A549 (cell line): ENCODE measurements at regions not wholly inside any gene's neighbourhood (a gene's known extent, or its start where the extent isn't known, plus 50 kb on each side); places are given as distances from the start of the nearest gene placed in this dataset.

Source experiments
- ESRRA ChIP-seq: fragments of 150-350 bp; IDR thresholded peaks from 2 replicates; pipeline ENCODE4 v1.6.1; 2014; ENCODE audit warnings: mild to moderate bottlenecking, low read length, borderline replicate concordance
- KDM1A ChIP-seq: fragments of 200-600 bp; sonication (generic); IDR thresholded peaks from 2 replicates; pipeline ENCODE4 v1.6.1; 2016; ENCODE audit warnings: low read depth, mild to moderate bottlenecking
- MAFK ChIP-seq: fragments of 450-650 bp; IDR thresholded peaks from 2 replicates; pipeline ENCODE4 v1.6.1; 2014; ENCODE audit not compliant: partially characterized antibody
- MYC ChIP-seq: IDR thresholded peaks from 2 replicates; pipeline ENCODE4 v1.6.1; 2012; ENCODE audit warnings: mild to moderate bottlenecking, inconsistent platforms, low read length, improper control_type of control experiment, borderline replicate concordance
- NFE2L2 ChIP-seq: fragments of 150-350 bp; conservative IDR thresholded peaks from 2 replicates; pipeline ENCODE4 v1.6.1; 2014; ENCODE audit warnings: low read length
- POLR2A ChIP-seq: IDR thresholded peaks from 2 replicates; pipeline ENCODE4 v1.6.1; 2012; ENCODE audit warnings: mild to moderate bottlenecking, low read length
- RAD21 ChIP-seq, 2 experiments: fragments of >200 bp in 1 of 2; sonication (Bioruptor Twin) in 1 of 2; formaldehyde crosslinking in 1 of 2; IDR thresholded peaks in 1 of 2; conservative IDR thresholded peaks in 1 of 2; 2 replicates in 1 of 2; 3 replicates in 1 of 2; pipeline ENCODE4 v1.6.1; 2012 to 2018; ENCODE audit warnings: inconsistent platforms in 1 of 2
- REST ChIP-seq: fragments of 200-600 bp; sonication (generic); IDR thresholded peaks from 2 replicates; pipeline ENCODE4 v1.6.1; 2016; ENCODE audit warnings: antibody characterized with exemption, mild to moderate bottlenecking, moderate library complexity
- SMC3 ChIP-seq: fragments of >200 bp; sonication (Bioruptor Twin); formaldehyde crosslinking; IDR thresholded peaks from 3 replicates; pipeline ENCODE4 v1.6.1; 2018; ENCODE audit warnings: inconsistent platforms
- TF ChIP-seq, protein P1 (sequence below): fragments of >200 bp; sonication (Bioruptor Twin); formaldehyde crosslinking; IDR thresholded peaks from 3 replicates; pipeline ENCODE4 v1.5.1; 2016
- TF ChIP-seq, protein P2 (sequence below): fragments of 450-650 bp; IDR thresholded peaks from 2 replicates; pipeline ENCODE4 v1.6.1; 2014; ENCODE audit warnings: antibody characterized with exemption

- TF ChIP-seq MYC = no peak
- TF ChIP-seq MAFK = no peak
- no peak for TF ChIP-seq POLR2A
- no peak for TF ChIP-seq REST
- TF ChIP-seq, protein P1, sequence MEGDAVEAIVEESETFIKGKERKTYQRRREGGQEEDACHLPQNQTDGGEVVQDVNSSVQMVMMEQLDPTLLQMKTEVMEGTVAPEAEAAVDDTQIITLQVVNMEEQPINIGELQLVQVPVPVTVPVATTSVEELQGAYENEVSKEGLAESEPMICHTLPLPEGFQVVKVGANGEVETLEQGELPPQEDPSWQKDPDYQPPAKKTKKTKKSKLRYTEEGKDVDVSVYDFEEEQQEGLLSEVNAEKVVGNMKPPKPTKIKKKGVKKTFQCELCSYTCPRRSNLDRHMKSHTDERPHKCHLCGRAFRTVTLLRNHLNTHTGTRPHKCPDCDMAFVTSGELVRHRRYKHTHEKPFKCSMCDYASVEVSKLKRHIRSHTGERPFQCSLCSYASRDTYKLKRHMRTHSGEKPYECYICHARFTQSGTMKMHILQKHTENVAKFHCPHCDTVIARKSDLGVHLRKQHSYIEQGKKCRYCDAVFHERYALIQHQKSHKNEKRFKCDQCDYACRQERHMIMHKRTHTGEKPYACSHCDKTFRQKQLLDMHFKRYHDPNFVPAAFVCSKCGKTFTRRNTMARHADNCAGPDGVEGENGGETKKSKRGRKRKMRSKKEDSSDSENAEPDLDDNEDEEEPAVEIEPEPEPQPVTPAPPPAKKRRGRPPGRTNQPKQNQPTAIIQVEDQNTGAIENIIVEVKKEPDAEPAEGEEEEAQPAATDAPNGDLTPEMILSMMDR = no peak
- no peak for TF ChIP-seq ESRRA
- no peak for TF ChIP-seq SMC3
- TF ChIP-seq KDM1A = no peak
- no peak for TF ChIP-seq NFE2L2
- TF ChIP-seq, protein P2, sequence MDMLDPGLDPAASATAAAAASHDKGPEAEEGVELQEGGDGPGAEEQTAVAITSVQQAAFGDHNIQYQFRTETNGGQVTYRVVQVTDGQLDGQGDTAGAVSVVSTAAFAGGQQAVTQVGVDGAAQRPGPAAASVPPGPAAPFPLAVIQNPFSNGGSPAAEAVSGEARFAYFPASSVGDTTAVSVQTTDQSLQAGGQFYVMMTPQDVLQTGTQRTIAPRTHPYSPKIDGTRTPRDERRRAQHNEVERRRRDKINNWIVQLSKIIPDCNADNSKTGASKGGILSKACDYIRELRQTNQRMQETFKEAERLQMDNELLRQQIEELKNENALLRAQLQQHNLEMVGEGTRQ = no peak
- no peak for TF ChIP-seq RAD21 (conservative IDR thresholded peaks at IDR 0.05 in 1 of 2, IDR thresholded peaks at IDR 0.05 in 1 of 2)
Observed at GRCh38 chr2:144048631-144049060, 471.3 kb downstream of the ZEB2 start.
